Activated CD8-positive, alpha-beta memory T cell treated with anti-CD3 and anti-CD28 coated beads for 48 hours (primary cell): ENCODE measurements at regions not wholly inside any gene's neighbourhood (a gene's known extent, or its start where the extent isn't known, plus 50 kb on each side); places are given as distances from the start of the nearest gene placed in this dataset.
"Not testable (repeated sequence)": the region's sequence is repeated elsewhere in the genome, so short reads cannot be mapped to it uniquely, and the experiment has no call there.

ENCODE experiments used
- DNase-seq, 3 experiments: peaks; one replicate each; pipeline ENCODE4 v3.0.0-alpha.2; 2020; ENCODE audit warnings: low read depth in 2 of 3, low spot score in 2 of 3

DNA sequence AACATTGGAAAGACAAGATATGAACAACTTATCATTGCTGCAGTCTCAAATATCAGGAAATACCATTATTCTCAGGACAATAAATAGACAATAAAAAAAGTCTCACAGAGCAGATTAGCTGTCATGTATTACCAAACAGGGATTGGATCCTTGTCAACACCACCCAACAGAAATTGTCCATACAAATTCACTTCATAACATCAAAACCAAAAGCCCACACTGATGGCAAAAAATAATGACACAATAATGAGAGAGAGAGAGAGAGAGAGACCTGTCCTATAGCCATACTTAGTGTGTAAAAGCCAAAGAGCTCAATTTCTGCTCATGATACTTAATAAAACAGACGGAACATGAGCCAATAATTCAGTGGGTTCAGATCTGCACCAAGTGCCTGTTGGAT, 96.5 kb downstream of the PPIAL4G start:
- no peak for DNase-seq

DNA sequence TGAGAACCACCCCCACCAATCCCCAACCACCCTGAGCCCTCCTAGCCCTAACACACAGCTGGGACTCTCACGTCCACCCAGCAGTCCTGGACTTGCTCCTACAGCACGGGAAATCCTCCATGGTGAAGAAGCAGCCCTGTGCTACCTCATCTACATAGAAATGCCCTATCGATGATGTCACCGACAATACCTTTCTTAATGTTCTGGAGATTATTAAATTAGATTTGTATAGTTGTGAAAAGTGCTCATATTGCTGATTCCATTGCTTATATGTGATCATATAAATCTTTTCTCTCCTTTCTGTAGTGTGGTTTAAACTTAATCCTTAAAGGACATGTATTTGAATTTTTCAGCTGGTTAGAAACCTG, 97.1 kb downstream of the PPIAL4G start:
- not testable (repeated sequence) for DNase-seq

DNA sequence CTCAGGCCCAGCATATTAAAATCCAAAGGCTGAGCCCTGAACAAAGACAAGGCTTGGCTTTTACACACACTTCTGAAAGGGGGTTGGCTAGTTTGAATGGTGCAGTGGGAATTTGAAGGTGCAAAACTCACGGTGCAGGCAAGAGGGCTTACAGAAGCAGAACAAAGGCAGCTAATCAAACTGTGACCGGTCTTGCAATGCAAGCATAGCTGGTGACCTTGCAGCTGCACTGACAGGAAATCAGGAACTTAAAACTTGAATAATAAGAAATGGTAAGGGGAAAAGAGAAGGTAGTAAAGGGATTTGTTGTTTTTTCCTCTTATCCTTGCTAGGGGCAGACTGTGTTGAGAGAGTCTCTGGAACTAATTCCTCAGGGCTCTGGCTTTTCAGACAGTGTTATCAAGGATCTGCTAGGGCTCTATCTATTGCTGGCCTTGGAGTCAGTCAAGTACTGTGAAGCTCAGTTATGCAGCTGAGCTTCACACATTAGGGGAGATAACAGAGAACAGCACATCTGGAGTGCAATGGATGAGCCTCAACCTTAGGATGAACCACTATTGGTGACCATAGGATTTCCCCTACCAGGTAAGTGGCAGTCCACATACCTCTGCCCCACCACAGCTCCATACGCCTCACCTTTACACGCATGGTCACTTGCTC, 97.6 kb downstream of the PPIAL4G start:
- no peak for DNase-seq

DNA sequence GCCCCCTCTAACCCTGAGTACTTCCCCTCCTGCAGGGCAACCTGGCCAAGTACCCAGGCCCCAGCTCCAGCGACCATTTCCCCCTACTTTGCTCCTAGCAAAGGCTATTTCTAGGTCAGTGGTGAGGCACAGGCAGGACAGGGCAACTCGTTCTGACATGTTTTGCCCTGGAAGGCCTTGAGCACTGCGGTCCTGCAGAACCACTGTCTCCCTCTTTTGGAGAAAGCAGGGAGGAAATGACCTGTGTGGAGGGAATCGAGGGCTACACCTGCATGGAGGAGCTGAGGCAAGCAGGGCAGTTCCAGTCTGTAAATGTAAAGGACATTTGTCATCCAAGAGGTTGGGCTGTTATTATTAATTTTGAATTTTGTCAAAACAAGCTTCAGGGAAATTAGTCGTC, 99.1 kb downstream of the PPIAL4G start:
- no peak for DNase-seq

DNA sequence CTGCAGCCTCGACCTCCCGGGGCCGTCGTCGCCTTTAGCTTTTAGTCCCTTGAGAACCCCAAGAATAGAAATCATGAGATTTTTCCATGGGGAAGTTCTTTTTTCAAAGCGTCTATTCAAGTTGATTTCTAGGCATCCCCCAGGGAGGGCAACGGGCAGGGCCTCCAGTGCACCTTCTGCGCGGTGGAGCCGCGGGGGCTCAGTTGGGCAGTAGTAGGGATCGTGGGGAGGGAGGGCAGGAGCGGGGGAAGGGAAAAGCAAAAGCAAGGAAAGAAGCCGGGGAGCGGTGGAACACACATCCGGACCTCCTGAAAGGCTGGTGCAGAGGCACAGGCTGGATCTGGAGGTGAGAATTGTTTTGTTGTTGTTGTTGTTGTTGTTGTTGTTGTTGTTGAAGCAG, 103.4 kb downstream of the PPIAL4G start:
- DNase-seq, result no peak

DNA sequence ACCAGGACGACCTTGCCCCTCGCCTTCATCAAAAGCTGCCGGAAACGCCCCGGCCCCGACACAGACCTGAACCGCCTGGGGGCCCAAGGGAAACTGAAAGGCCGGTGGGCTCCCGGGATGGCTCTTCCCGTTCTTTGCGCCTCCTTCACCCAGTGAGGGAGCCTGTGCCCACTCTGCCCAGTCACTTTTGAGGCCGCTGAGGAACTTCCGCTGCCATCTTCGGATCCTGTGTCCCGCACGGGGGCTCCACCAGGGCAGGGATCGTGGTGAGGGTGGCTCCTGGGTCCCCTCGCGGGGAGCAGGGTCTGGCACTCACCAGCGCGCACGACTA, 104.0 kb downstream of the PPIAL4G start:
- no peak for DNase-seq

DNA sequence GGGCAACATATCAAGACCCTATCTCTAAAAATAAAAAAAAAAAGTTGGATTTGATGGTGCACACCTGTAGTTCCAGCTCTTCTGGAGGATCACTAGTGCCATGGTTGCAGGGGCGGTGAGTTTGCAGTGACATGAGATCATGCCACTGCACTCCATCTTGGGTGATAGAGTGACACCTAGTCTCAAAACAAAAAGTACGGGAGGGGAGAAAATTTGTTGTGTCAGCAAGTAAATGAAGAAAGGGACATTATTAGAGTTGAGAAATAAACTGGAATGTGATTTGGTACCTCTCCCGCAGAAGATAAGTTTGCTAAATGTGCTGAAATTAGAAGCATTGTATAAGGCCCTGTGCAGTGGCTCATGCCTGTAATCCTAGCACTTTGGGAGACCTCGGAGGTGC, 105.1 kb downstream of the PPIAL4G start:
- not testable (repeated sequence) for DNase-seq

DNA sequence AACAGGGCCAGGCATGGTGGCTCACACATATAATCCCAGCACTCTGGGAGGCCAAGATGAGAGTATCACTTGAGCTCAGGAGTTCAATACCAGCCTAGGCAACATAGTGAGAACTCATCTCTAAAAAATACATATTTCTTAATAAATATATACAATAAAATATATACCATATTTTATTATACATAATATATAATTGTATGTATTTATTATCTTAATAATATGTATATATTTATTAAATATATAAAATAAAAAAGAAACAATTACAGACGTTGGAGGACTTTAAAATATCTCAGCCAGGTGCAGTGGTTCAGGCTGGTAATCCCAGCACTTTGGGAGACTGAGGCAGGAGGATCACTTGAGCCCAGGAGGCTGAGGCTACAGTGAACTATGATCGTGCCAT, 106.1 kb downstream of the PPIAL4G start:
- DNase-seq, result not testable (repeated sequence)

DNA sequence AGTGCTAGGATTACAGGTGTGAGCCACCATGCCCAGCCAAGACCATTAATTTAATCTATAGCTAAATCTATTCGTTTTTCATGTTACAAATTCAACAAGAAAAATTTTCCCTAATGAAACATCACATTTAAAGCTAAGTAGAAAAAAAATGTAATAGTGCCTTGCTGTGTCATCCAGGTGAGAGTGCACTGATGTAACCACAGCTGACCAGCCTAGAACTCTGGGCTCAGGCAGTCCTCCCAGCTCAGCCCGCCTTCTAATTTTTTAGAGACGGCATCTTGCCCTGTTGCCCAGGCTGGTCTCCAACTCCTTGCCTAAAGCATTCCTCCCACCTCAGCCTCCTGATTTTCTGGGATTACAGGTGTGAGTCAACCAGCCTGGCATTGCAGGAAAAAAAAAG, 109.0 kb downstream of the PPIAL4G start:
- no peak for DNase-seq

DNA sequence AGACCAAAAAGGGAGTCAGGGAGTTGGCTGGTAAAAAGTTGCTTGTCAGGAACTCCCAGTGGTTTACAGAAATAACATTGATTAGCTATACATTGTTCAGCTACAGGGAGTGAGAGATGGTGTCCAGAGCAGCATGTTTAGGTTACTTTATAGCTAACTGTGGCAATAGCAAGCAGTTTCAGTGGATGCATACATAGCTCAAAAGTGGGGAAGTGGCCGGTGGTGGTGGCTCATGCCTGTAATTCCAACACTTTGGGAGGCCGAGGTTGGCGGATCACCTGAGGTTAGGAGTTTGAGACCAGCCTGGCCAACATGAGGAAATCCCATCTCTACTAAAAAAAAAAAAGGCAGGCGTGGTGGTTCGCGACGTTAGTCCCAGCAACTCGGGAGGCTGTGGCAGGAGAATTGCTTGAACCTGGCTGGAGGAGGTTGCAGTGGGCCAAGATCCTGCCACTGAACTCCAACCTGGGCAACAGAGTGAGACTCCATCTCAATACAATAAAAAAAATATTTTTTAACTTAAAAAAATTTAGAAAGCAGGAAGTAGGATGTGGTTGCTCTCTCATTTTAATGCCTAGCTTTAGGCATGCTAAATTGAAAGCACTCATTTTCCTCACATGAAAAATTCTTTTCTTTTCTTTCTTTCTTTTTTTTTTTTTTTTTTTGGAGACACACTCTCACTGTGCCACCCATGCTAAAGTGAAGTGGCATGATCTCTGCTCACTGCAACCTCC, 109.7 kb downstream of the PPIAL4G start:
- DNase-seq, result no peak

DNA sequence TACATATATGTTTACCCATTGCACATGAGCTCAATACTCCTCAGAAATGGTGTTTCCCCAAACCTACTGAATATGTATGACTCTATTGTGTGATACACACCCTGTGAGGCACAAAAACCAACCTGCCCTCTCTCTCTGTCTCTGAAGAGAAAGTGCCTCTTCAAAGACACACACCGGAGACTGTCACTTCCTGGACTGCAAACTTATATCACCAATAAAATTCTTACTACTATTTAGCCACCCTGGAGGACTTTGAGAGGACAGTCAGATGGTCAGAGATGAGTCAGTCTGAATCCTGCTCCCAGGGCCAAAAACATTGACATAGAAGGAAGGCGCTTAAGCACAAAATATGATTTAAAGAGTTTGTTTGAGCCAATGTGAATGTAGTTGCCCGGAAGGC, 110.4 kb downstream of the PPIAL4G start:
- DNase-seq, result no peak

DNA sequence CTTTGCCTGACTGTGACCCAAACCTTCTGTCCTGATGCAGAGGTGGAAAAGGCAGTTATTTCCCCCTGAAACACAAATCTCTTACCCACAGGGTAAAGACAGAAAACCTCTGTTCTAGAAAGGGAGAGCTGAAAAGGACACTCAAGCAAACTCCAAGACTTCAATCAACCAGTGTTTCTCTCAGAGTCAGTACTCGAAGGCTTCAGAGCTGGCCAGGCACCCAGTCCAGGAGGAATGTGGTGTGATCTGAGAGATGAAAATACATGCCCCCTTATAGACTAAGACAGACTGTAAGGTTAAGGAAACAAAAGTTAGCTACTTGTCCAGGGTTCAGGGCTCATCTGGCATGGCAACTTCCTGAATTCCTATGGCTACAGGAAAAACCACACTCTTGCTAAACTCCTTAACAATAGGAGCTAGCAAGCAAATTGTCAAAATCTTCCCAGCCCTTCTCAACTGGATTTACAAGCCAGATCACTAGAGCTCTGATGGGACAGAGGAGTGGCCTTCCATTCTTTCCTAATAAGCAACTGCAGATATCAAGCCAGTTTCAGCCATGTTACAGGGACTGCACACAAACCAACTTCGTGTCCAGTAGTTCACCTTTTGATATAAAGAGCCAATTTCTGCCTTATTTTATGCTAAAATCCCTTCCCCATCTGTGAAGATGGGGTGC, 110.9 kb downstream of the PPIAL4G start:
- not testable (repeated sequence) for DNase-seq

DNA sequence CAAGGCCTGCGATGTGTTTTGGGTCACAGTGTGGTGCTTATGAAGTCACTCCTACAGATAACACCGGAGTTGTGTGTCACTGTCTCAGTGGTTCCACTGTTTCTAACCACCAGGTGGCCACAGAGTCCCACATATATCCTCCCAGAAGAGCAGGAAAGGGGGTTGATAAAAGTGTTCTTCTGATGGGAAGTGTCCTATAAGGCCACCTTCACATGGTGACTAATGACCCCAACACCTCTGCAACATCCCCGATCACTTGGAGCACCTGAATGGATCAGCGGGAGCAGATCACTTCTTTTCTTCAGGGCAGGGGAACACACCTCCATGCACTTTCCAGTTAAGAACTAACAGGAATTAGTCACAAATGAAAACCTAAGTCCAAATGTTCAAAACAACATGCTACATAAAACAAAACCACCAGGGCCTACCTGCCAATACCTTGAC, 111.5 kb downstream of the PPIAL4G start:
- DNase-seq, result peak in 1 of 3 experiments; percentile 41

DNA sequence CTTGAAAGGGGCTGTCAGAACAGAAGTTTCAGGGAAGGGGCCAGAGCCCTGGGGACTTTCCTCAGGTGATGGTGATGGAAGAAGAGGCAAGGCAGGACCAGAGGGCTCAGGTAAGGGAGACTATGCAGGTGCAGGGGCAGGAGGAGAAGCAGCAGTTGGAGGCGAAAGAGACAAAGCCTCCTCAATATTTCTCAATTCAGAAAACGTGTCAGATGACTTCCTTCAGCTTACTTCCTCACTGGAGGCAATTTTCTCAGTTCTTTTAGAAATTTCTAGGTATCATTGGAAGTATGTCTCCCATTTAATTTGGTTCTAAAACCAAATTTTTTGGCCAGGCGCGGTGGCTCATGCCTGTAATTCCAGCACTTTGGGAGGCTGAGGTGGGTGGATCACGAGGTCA, 112.4 kb downstream of the PPIAL4G start:
- DNase-seq, result not testable (repeated sequence)

DNA sequence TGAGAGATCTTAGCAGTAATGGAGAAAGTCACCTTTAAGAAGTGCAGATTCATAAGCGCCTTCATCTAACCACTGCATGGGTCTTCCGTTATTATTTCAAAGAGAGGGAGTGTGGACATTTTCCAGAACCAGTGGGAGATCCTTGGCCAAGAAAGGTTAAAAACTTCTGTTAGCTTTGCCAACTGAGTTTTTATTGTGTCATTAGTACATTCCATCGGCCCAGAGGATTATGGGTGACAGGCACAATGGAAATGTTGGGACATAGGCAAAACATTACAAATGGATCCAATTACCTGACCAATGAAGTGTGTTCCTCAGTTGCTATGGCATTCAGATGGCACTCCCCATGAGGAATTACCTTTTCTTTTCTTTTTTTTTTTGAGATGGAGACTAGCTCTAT, 115.5 kb downstream of the PPIAL4G start:
- DNase-seq, result no peak

DNA sequence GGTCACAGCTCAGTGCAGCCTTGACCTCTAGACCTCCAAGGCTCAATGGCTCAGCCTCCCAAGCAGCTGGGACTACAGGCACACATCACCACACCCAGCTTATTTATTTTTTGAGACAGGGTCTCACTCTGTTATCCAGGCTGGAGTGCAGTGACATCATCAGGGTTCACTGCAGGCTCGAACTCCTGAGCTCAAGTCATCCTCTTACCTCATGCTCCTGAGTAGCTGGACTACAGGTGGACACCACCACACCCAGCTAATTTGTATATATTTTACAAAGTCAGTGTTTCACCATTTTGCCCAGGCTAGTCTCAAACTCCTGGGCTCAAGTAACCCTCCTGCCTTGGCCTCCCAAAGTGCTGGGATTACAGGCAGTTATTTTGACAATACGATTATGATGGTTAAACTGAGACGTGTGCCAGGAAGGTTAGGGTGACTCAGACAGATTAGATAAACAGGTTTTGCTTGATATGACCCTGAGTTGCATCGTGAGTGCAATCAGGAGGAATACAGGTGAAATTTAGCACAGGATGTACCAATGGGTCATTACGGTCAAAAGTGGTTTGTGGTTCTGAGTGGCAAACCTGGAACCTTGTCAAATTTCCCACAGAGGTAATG, 116.9 kb downstream of the PPIAL4G start:
- DNase-seq, result not testable (repeated sequence)

DNA sequence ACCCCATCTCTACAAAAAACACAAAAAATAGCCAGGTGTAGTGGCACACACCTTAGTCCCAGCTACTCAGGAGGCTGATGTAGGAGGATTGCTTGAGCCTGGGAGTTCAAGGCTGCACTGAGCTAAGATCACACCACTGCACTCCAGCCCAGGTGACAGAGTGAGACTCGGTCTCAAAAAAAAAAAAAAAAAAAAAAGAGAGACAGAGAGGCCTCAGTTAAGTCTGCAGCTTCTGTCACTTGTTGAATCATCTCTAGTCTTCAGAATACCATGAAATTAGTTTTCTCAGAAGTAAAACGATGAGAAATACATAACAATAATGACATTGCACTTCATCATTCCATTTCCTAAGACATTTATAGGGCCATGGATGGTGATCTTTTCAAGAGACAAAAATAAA, 118.0 kb downstream of the PPIAL4G start:
- DNase-seq, result not testable (repeated sequence)

DNA sequence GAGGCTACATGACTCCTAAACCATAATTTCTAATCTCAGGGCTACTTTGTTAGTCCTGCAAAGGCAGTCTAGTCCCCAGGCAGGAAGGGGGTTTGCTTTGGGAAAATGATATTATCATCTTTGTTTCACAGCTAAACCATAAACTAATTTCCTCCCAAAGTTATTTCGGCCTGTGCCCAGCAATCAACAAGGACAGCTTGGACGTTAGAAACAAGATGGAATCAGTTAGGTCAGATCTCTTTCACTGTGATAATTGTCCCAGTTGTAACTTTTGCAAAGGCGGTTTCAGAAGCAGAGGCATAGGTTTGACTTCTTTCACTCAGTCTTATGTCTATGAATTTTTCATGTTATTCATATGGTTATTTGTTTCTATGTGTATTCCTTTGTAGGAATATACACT, 119.1 kb downstream of the PPIAL4G start:
- not testable (repeated sequence) for DNase-seq

DNA sequence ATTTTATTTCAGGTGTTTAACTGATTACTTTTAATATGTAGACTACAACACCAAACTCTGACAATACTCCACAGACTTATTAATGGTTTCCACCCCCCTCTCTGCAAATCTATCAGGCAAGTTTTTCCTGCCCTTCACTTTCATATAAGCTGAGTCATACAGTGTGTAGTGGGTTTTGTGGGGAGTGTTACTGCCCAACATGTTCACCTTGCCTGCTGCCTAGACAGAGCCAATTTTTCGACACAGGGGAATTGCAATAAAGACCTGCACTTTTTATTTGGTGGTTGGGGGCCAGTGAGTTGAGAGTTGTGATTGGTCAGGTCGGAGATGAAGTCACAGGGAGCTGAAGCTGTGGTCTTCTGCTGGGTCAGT, 119.7 kb downstream of the PPIAL4G start:
- no peak for DNase-seq

DNA sequence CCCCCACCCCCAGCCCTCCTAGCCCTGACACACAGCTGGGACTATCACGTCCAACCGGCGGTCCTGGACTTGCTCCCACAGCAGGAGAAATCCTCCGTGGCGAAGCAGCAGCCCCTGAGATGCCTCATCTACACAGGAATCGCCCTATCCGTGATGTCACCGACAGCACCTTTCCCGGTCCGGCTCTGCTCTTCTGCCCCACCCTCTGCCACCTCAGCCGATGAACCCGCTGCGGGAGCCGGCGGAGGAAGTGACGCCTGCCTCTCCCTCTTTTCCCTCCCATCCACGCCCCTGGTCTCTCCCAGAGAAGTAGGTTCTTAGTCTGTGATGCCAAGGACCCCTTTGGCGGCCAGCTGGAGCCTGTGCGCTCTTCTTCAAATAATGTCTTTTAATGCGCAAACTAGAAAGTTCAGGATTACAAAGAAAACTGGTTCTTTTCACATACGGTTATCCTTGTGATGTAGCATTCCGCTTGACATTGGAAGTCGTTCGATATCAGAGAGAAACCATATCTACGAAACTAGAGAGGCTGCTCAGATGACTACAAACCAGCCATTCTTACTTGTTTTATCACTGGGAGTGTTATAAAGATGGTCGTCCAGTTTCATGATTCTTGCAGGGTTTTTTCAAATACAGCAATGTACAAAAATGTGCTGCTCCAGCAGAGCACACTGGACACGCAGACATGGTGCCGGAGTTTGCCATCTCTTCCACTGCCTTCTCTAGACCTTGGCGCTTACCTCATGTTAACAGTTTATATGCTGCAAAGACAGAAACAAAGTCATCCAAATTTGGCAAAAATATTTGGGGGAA, 120.3 kb downstream of the PPIAL4G start:
- no peak for DNase-seq

DNA sequence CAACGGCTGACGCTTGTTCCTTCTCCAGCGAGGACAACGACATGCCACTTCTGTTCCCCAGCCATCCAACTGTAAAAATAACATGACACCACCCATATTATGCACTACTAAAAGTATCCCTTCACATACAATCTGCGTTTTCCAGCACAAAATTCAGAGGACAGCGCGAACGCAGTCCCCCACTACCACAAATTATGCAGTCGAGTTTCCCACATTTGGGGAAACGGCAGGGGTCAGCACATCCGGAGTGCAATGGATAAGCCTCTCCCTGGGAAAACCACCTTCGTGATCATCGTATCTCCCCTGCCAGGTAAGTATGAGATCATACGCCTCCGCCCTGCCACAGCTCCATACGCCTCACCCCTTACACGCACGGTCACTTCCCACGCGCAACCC, 120.9 kb downstream of the PPIAL4G start:
- no peak for DNase-seq
